ENCODE measurements at regions not wholly inside any gene's neighbourhood (a gene's known extent, or its start where the extent isn't known, plus 50 kb on each side); places are given as distances from the start of the nearest gene placed in this dataset.

DNA sequence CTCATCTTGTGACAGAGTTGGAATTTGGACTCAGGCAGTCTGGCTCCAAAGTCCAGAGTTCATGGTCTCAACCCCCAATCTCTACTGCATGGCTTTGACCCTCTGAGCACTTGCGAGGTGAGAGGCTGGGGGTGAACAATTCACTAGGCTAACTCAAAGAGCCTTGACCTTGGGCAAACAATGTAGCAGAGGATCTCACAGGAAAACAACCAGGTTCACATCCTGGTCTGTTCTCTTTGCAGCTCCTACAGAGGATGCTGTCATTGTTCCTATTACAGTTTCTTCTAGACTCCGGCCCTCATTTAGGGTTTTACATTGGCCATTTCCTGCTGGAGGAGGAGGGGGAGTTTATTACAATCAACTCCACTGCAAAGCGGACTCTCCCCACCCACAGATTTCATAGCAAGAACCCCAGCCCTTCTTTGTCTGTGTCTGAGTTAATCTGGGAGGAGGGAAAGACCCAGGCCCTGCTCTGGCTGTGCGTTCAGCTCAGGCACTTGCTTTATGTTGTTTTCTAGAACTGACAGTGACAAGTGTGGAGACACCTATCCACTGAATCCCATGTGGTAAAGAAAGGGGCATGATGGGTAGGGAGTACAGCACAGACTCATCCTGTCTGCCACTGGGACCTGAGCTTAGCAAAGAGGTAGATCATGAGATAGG lies 101.6 kb downstream of the LBH start:
- no peaks in the 10 kb centered on the region for H3K9me2 ChIP-seq (replicated peaks; ENCODE audit: insufficient read depth, low read length)
- H3K9ac ChIP-seq (ENCODE audit: low read length): no peak overlapping the region
- H3K4me2 ChIP-seq (ENCODE audit: low read depth, low read length, poor library complexity, severe bottlenecking): no peak overlapping the region
- no peaks in the 10 kb centered on the region for H3K27me3 ChIP-seq (ENCODE audit: low read length)
- H3K36me3 ChIP-seq (ENCODE audit: low read length): no peaks in the 10 kb centered on the region
- H2AFZ ChIP-seq (ENCODE audit: low read depth, low read length, severe bottlenecking): no peak overlapping the region
- no peaks in the 10 kb centered on the region for H3K9me3 ChIP-seq (ENCODE audit: insufficient read depth, low read length)
- H4K20me1 ChIP-seq (ENCODE audit: low read depth, low read length): no peaks in the 10 kb centered on the region
- no peak overlapping the region for H3K27ac ChIP-seq (ENCODE audit: low read depth, low read length)
- TF ChIP-seq, protein P1, sequence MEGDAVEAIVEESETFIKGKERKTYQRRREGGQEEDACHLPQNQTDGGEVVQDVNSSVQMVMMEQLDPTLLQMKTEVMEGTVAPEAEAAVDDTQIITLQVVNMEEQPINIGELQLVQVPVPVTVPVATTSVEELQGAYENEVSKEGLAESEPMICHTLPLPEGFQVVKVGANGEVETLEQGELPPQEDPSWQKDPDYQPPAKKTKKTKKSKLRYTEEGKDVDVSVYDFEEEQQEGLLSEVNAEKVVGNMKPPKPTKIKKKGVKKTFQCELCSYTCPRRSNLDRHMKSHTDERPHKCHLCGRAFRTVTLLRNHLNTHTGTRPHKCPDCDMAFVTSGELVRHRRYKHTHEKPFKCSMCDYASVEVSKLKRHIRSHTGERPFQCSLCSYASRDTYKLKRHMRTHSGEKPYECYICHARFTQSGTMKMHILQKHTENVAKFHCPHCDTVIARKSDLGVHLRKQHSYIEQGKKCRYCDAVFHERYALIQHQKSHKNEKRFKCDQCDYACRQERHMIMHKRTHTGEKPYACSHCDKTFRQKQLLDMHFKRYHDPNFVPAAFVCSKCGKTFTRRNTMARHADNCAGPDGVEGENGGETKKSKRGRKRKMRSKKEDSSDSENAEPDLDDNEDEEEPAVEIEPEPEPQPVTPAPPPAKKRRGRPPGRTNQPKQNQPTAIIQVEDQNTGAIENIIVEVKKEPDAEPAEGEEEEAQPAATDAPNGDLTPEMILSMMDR (IDR thresholded peaks at IDR 0.05; ENCODE audit: insufficient read depth, low read length, poor library complexity, severe bottlenecking): no peak
- no peak for TF ChIP-seq EZH2phosphoT487 (conservative IDR thresholded peaks at IDR 0.05; ENCODE audit: low read length)
- no peak overlapping the region for H3K4me3 ChIP-seq (ENCODE audit: insufficient read depth, low read length, poor library complexity, severe bottlenecking)
- no peaks in the 10 kb centered on the region for H3F3A ChIP-seq (ENCODE audit: insufficient read depth)
- H3K79me2 ChIP-seq (ENCODE audit: insufficient read depth, low read length): no peaks in the 10 kb centered on the region

DNA sequence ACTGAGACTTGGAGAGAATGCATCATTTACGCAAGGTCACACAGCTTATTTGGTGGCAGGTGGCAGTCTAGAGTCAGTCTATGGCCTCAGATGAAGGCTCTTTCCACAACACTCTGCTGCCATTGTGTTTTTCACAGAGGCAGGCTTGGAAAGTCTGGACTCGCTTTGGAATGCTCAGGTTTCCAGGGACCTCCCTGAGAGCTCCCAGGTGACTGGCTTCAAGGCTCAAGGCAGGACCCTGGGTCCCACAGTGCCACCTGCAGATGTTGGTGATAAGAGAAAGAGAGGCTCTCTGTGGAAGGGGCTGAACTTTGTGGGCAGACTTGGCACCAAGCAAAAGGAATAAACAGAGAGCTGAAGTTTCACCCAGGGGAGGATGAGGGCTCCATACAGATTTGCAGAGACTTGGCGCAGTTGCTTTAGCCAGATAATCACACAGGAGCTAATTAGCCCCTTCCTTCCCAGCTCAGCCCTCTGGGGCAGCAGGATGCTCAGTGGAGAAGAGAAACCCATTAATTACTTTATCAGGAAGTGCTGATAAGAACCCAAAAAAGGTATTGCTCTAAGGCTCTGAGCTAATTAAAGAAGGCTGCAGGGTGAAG lies 103.5 kb downstream of the LBH start:
- Histone ChIP-seq H3K4me3 (ENCODE audit: insufficient read depth, low read length, poor library complexity, severe bottlenecking) (no peak overlapping the region), H3K9me2 (replicated peaks; ENCODE audit: insufficient read depth, low read length) (no peaks in the 10 kb centered on the region), H3K36me3 (ENCODE audit: low read length) (no peaks in the 10 kb centered on the region), H2AFZ (ENCODE audit: low read depth, low read length, severe bottlenecking) (no peak overlapping the region), H3K9me3 (ENCODE audit: insufficient read depth, low read length) (no peaks in the 10 kb centered on the region), H3F3A (ENCODE audit: insufficient read depth) (no peaks in the 10 kb centered on the region), H4K20me1 (ENCODE audit: low read depth, low read length) (no peaks in the 10 kb centered on the region), H3K27ac (ENCODE audit: low read depth, low read length) (no peak overlapping the region), H3K79me2 (ENCODE audit: insufficient read depth, low read length) (no peaks in the 10 kb centered on the region), H3K27me3 (ENCODE audit: low read length) (no peaks in the 10 kb centered on the region), H3K4me2 (ENCODE audit: low read depth, low read length, poor library complexity, severe bottlenecking) (no peak overlapping the region), H3K9ac (ENCODE audit: low read length) (no peak overlapping the region)
- TF ChIP-seq, protein P1 (IDR thresholded peaks at IDR 0.05; ENCODE audit: insufficient read depth, low read length, poor library complexity, severe bottlenecking): no peak
- TF ChIP-seq EZH2phosphoT487 (conservative IDR thresholded peaks at IDR 0.05; ENCODE audit: low read length): no peak

DNA sequence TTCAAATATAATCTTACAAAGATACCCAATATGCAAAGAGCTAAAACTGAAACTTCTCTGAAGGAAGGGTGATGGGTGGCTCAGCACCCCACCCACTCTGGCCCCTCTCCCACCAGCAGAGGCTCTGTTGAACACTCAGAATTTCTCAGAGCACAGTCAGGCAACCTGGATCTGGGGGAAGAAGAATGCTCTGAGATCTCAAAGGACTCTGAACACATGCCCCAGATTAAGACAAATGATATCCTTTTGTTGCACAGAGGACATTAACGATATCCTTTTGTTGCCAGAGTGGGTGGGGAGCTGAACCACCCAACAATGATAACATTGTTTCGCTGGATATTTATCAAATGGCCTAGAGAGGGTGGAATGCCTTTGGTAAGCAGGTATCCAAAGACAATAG lies 104.8 kb downstream of the LBH start:
- TF ChIP-seq, protein P1 (IDR thresholded peaks at IDR 0.05; ENCODE audit: insufficient read depth, low read length, poor library complexity, severe bottlenecking): no peak
- TF ChIP-seq EZH2phosphoT487 (conservative IDR thresholded peaks at IDR 0.05; ENCODE audit: low read length): no peak
- no peaks in the 10 kb centered on the region for H4K20me1 ChIP-seq (ENCODE audit: low read depth, low read length)
- no peak overlapping the region for H3K4me3 ChIP-seq (ENCODE audit: insufficient read depth, low read length, poor library complexity, severe bottlenecking)
- no peaks in the 10 kb centered on the region for H3K27me3 ChIP-seq (ENCODE audit: low read length)
- H2AFZ ChIP-seq (ENCODE audit: low read depth, low read length, severe bottlenecking): no peak overlapping the region
- H3K9me3 ChIP-seq (ENCODE audit: insufficient read depth, low read length): no peaks in the 10 kb centered on the region
- no peaks in the 10 kb centered on the region for H3K9me2 ChIP-seq (replicated peaks; ENCODE audit: insufficient read depth, low read length)
- no peak overlapping the region for H3K9ac ChIP-seq (ENCODE audit: low read length)
- H3K79me2 ChIP-seq (ENCODE audit: insufficient read depth, low read length): no peaks in the 10 kb centered on the region
- H3F3A ChIP-seq (ENCODE audit: insufficient read depth): no peaks in the 10 kb centered on the region
- 0 out of 2 replicates have a peak overlapping the region, but pooled peaks have one; percentile 72 for H3K27ac ChIP-seq (ENCODE audit: low read depth, low read length)
- H3K36me3 ChIP-seq (ENCODE audit: low read length): no peaks in the 10 kb centered on the region
- H3K4me2 ChIP-seq (ENCODE audit: low read depth, low read length, poor library complexity, severe bottlenecking): no peak overlapping the region
